Neural cell (in vitro differentiated cells): ENCODE measurements at regions not wholly inside any gene's neighbourhood (a gene's known extent, or its start where the extent isn't known, plus 50 kb on each side); places are given as distances from the start of the nearest gene placed in this dataset.

ENCODE experiments used
- H2AFZ ChIP-seq: fragments of 200-600, 300-800 bp; sonication (generic), shearing (Covaris generic); 2 replicates; pipeline ENCODE4 v1.6.0; 2014; ENCODE audit warnings: low read depth, mild to moderate bottlenecking, antibody characterized with exemption, low read length, moderate library complexity
- H3F3A ChIP-seq: fragments of 200-600 bp; shearing (Covaris generic); 2 replicates; pipeline ENCODE4 v1.6.1; 2016; ENCODE audit warnings: mild to moderate bottlenecking, moderate library complexity, mixed read lengths, antibody characterized with exemption, low read length; ENCODE audit not compliant: insufficient read depth, poor library complexity, severe bottlenecking
- H3K27ac ChIP-seq: fragments of 200-600, 300-800 bp; sonication (generic), shearing (Covaris generic); 2 replicates; pipeline ENCODE4 v1.5.1; 2014; ENCODE audit warnings: mild to moderate bottlenecking, low read length, moderate library complexity
- H3K27me3 ChIP-seq: fragments of 300-800, 200-600 bp; sonication (generic), shearing (Covaris generic); 2 replicates; pipeline ENCODE4 v1.6.0; 2014; ENCODE audit warnings: mild to moderate bottlenecking, low read depth, low read length, moderate library complexity; ENCODE audit not compliant: insufficient read depth
- H3K36me3 ChIP-seq: fragments of 300-800, 200-600 bp; sonication (generic), shearing (Covaris generic); 2 replicates; pipeline ENCODE4 v1.5.1; 2014; ENCODE audit warnings: mild to moderate bottlenecking, antibody characterized with exemption, low read length, moderate library complexity; ENCODE audit not compliant: insufficient read depth
- H3K4me2 ChIP-seq: fragments of 300-800, 200-600 bp; sonication (generic), shearing (Covaris generic); 2 replicates; pipeline ENCODE4 v1.6.0; 2014; ENCODE audit warnings: mild to moderate bottlenecking, low read length
- H3K4me3 ChIP-seq: fragments of 300-800, 200-600 bp; sonication (generic), shearing (Covaris generic); 2 replicates; pipeline ENCODE4 v1.5.1; 2014; ENCODE audit warnings: mild to moderate bottlenecking, low read length, moderate library complexity
- H3K79me2 ChIP-seq: fragments of 200-600 bp; shearing (Covaris generic); replicated peaks from 2 replicates; pipeline ENCODE4 v1.6.0; 2014; ENCODE audit warnings: mild to moderate bottlenecking, low read length, moderate library complexity; ENCODE audit not compliant: insufficient read depth
- H3K9ac ChIP-seq: fragments of 300-800, 200-600 bp; sonication (generic), shearing (Covaris generic); 2 replicates; pipeline ENCODE4 v1.6.1; 2016; ENCODE audit warnings: mild to moderate bottlenecking, low read length, mixed read lengths
- H3K9me2 ChIP-seq: fragments of 200-600 bp; shearing (Covaris generic); 2 replicates; pipeline ENCODE4 v1.6.1; 2016; ENCODE audit warnings: mild to moderate bottlenecking, low read length, mixed read lengths; ENCODE audit not compliant: insufficient read depth
- H3K9me3 ChIP-seq: fragments of 200-600, 300-800 bp; sonication (generic), shearing (Covaris generic); 2 replicates; pipeline ENCODE4 v1.6.1; 2016; ENCODE audit warnings: mild to moderate bottlenecking, mixed run types, low read length, moderate library complexity, mixed read lengths
- H4K20me1 ChIP-seq: fragments of 200-600 bp; shearing (Covaris generic); 2 replicates; pipeline ENCODE4 v1.6.1; 2016; ENCODE audit warnings: mild to moderate bottlenecking, mixed run types; ENCODE audit not compliant: insufficient read depth
- EP300 ChIP-seq: fragments of 450-650 bp; conservative IDR thresholded peaks from 2 replicates; pipeline ENCODE4 v1.6.1; 2014; ENCODE audit warnings: antibody characterized with exemption, mild to moderate bottlenecking, moderate library complexity; ENCODE audit not compliant: poor library complexity, severe bottlenecking
- EZH2 ChIP-seq: fragments of 200-600, 300-800 bp; shearing (Covaris generic), sonication (generic); IDR thresholded peaks from 2 replicates; pipeline ENCODE4 v1.6.1; 2014; ENCODE audit warnings: antibody characterized with exemption, low read length, borderline replicate concordance, mild to moderate bottlenecking; ENCODE audit not compliant: insufficient read depth, poor library complexity, severe bottlenecking
- MXI1 ChIP-seq: fragments of 450-650 bp; conservative IDR thresholded peaks from 2 replicates; pipeline ENCODE4 v1.6.1; 2014; ENCODE audit warnings: antibody characterized with exemption, mild to moderate bottlenecking; ENCODE audit not compliant: poor library complexity, severe bottlenecking
- POLR2AphosphoS5 ChIP-seq: IDR thresholded peaks from 2 replicates; pipeline ENCODE4 v1.6.1; 2012
- RAD21 ChIP-seq: fragments of 450-650 bp; conservative IDR thresholded peaks from 2 replicates; pipeline ENCODE4 v1.6.1; 2014; ENCODE audit warnings: antibody characterized with exemption, mild to moderate bottlenecking, moderate library complexity
- REST ChIP-seq: IDR thresholded peaks from 2 replicates; pipeline ENCODE4 v1.6.1; 2012; ENCODE audit warnings: borderline replicate concordance
- SMC3 ChIP-seq: fragments of 450-650 bp; conservative IDR thresholded peaks from 2 replicates; pipeline ENCODE4 v1.6.1; 2014; ENCODE audit warnings: antibody characterized with exemption, mild to moderate bottlenecking, moderate library complexity; ENCODE audit not compliant: poor library complexity
- TAF1 ChIP-seq: IDR thresholded peaks from 2 replicates; pipeline ENCODE4 v1.6.1; 2012; ENCODE audit warnings: low read depth
- TF ChIP-seq, protein P1 (sequence below): fragments of 450-650 bp; IDR thresholded peaks from 2 replicates; pipeline ENCODE4 v1.5.1; 2014; ENCODE audit warnings: antibody characterized with exemption, mild to moderate bottlenecking, moderate library complexity; ENCODE audit not compliant: poor library complexity, severe bottlenecking

DNA sequence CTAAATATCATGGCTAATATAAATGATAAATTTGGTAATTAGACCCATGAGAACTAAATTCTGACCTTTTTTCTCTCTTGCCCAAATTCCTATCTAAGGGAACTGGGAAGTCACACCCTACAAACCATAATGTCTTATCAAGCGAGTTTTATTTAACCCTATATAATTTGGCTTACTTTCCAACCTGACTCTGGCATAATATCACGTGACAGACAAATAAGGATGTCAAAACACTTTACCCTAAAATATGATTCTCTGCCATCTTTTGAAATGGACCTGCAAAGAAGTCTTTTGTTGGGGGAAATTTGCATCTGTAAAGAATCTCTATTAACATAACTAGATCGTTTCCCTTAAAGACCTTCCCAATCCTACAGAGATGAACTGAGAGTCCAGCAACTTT is 1823.5 kb upstream of the LRRTM1 start:
- no peaks in the 10 kb centered on the region for H3K36me3 ChIP-seq
- H3K9me3 ChIP-seq, result no peaks in the 10 kb centered on the region
- H3K27ac ChIP-seq, result no peak overlapping the region
- TF ChIP-seq, protein P1, sequence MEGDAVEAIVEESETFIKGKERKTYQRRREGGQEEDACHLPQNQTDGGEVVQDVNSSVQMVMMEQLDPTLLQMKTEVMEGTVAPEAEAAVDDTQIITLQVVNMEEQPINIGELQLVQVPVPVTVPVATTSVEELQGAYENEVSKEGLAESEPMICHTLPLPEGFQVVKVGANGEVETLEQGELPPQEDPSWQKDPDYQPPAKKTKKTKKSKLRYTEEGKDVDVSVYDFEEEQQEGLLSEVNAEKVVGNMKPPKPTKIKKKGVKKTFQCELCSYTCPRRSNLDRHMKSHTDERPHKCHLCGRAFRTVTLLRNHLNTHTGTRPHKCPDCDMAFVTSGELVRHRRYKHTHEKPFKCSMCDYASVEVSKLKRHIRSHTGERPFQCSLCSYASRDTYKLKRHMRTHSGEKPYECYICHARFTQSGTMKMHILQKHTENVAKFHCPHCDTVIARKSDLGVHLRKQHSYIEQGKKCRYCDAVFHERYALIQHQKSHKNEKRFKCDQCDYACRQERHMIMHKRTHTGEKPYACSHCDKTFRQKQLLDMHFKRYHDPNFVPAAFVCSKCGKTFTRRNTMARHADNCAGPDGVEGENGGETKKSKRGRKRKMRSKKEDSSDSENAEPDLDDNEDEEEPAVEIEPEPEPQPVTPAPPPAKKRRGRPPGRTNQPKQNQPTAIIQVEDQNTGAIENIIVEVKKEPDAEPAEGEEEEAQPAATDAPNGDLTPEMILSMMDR, result no peak
- TF ChIP-seq TAF1 (no peak), MXI1 (no peak), RAD21 (no peak), SMC3 (no peak), REST (no peak), POLR2AphosphoS5 (no peak), EP300 (no peak), EZH2 (no peak)
- no peak overlapping the region for H3K9ac ChIP-seq
- no peak overlapping the region for H3K4me3 ChIP-seq
- no peaks in the 10 kb centered on the region for H3F3A ChIP-seq
- no peaks in the 10 kb centered on the region for H3K79me2 ChIP-seq
- H3K27me3 ChIP-seq, result no peaks in the 10 kb centered on the region
- H3K4me2 ChIP-seq, result no peak overlapping the region
- no peaks in the 10 kb centered on the region for H3K9me2 ChIP-seq
- no peaks in the 10 kb centered on the region for H4K20me1 ChIP-seq
- H2AFZ ChIP-seq, result no peak overlapping the region

DNA sequence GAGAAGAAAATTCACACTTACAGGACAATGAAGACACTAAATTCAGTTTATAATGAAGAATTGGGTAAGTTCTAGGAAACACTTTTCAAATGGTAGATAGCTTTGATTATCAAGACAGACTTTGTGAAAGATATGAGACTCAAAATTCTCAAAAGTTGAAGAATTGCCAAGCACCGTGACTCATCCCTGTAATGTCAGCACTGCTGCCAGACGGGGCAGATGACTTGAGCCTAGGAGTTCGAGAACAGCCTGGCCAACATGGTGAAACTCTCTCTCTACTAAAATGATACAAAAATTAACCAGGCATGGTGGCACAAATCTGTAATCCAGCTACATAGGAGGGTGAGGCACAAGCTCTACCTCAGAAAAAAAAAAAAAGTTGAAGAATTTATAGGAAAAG is 1820.1 kb upstream of the LRRTM1 start:
- no peaks in the 10 kb centered on the region for H3K27me3 ChIP-seq
- H3K79me2 ChIP-seq, result no peaks in the 10 kb centered on the region
- no peak overlapping the region for H3K4me2 ChIP-seq
- no peaks in the 10 kb centered on the region for H3K9me2 ChIP-seq
- H4K20me1 ChIP-seq, result no peaks in the 10 kb centered on the region
- H3K9ac ChIP-seq, result no peak overlapping the region
- H3K9me3 ChIP-seq, result no peaks in the 10 kb centered on the region
- H3K36me3 ChIP-seq, result no peaks in the 10 kb centered on the region
- TF ChIP-seq MXI1 (no peak), TAF1 (no peak), REST (no peak), RAD21 (no peak), POLR2AphosphoS5 (no peak), SMC3 (no peak), EP300 (no peak), EZH2 (no peak)
- TF ChIP-seq, protein P1, result no peak
- H3K4me3 ChIP-seq, result no peak overlapping the region
- H3K27ac ChIP-seq, result no peak overlapping the region
- no peaks in the 10 kb centered on the region for H3F3A ChIP-seq
- no peak overlapping the region for H2AFZ ChIP-seq
